K562 (cell line): ENCODE measurements at regions not wholly inside any gene's neighbourhood (a gene's known extent, or its start where the extent isn't known, plus 50 kb on each side); places are given as distances from the start of the nearest gene placed in this dataset.

Experiments used
- ATAC-seq: fragments of 200-7000 bp; cut with Tn5 transposase; 3 replicates; pipeline ENCODE4 v1.9.1; 2020; ENCODE audit warnings: moderate library complexity
- BruUV-seq: library from RNA; stranded (reverse); fragments of 400-500 nt; replicated peaks from 2 replicates; lab custom pipeline; 2021; lab: Mats Ljungman, UMichigan
- CTCF ChIA-PET: fragments of 300-600 bp; formaldehyde crosslinking; extraction: SDS; loops from one replicate; lab custom pipeline; 2021; ENCODE audit warnings: low intra/inter-chr PET ratio; lab: Yijun Ruan, JAX
- POLR2A ChIA-PET: fragments of 300-600, 350-650 bp; sonication (Branson Sonifier 250); formaldehyde crosslinking; extraction: SDS; loops from one replicate; lab custom pipeline; 2021; ENCODE audit warnings: antibody characterized with exemption, inconsistent platforms; lab: Yijun Ruan, JAX
- DNase-seq, 4 experiments: peaks; one replicate each; pipeline versions ENCODE4 v3.0.0 to v3.0.0-alpha.2; 2011 to 2018; ENCODE audit warnings: low spot score in 3 of 4, mixed read lengths in 3 of 4; ENCODE audit errors: extremely low read depth in 1 of 4
- FAIRE-seq: peaks from 2 replicates; lab custom pipeline; 2011; peaks lifted over from hg19 to GRCh38; lab: Jason Lieb, UNC
- H2AFZ ChIP-seq: 2 replicates; pipeline ENCODE4 v1.6.0; 2011; ENCODE audit warnings: low read depth, low read length, control low read depth, inconsistent platforms
- H3K27ac ChIP-seq: fragments of 200-600 bp; 3 replicates; pipeline ENCODE4 v1.8.0; 2011; ENCODE audit warnings: low read depth, mild to moderate bottlenecking, control low read depth, inconsistent platforms, low read length, moderate library complexity, mixed read lengths; ENCODE audit errors: extremely low read depth
- H3K27me3 ChIP-seq, 2 experiments: fragments of 300-600 bp in 1 of 2; 2 replicates in 1 of 2; 3 replicates in 1 of 2; pipeline versions ENCODE4 v1.6.0 to v1.8.0; 2011; ENCODE audit warnings: inconsistent platforms in 2 of 2, low read length in 2 of 2, mild to moderate bottlenecking in 1 of 2, mixed read lengths in 1 of 2, moderate library complexity in 1 of 2; ENCODE audit not compliant: control insufficient read depth in 2 of 2, insufficient read depth in 2 of 2
- H3K36me3 ChIP-seq: fragments of 300-600 bp; 3 replicates; pipeline ENCODE4 v1.8.0; 2011; ENCODE audit warnings: mild to moderate bottlenecking, low read length, inconsistent platforms; ENCODE audit not compliant: control insufficient read depth, insufficient read depth
- H3K4me1 ChIP-seq, 2 experiments: fragments of 200-600 bp in 1 of 2; replicated peaks in 1 of 2; 2 replicates in 1 of 2; 3 replicates in 1 of 2; pipeline versions ENCODE4 v1.5.1 to v1.8.0; 2011; ENCODE audit warnings: inconsistent platforms in 2 of 2, low read length in 2 of 2, mild to moderate bottlenecking in 1 of 2, mixed read lengths in 1 of 2, moderate library complexity in 1 of 2; ENCODE audit not compliant: control insufficient read depth in 2 of 2, insufficient read depth in 2 of 2
- H3K4me2 ChIP-seq: 2 replicates; pipeline ENCODE4 v1.6.1; 2011; ENCODE audit warnings: low read length, control low read depth, inconsistent platforms, mixed read lengths; ENCODE audit not compliant: insufficient read depth
- H3K4me3 ChIP-seq: fragments of 200-600 bp; sonication (generic), shearing (Covaris generic); 2 replicates; pipeline ENCODE4 v1.5.1; 2016; ENCODE audit warnings: control low read depth, inconsistent platforms
- H3K79me2 ChIP-seq: fragments of 200-600 bp; 3 replicates; pipeline ENCODE4 v1.8.0; 2011; ENCODE audit warnings: low read length, inconsistent platforms; ENCODE audit not compliant: control insufficient read depth, insufficient read depth
- H3K9ac ChIP-seq, 2 experiments: 2 replicates each; pipeline versions ENCODE4 v1.6.0 to v1.6.1; 2011; ENCODE audit warnings: low read depth in 2 of 2, low read length in 2 of 2, control low read depth in 1 of 2, inconsistent platforms in 1 of 2, mild to moderate bottlenecking in 1 of 2, mixed read lengths in 1 of 2; ENCODE audit not compliant: insufficient read depth in 1 of 2
- H3K9me1 ChIP-seq: one replicate; pipeline ENCODE4 v1.6.0; 2011; ENCODE audit warnings: inconsistent platforms, mild to moderate bottlenecking, low read length, moderate library complexity; ENCODE audit not compliant: control insufficient read depth, insufficient read depth
- H3K9me3 ChIP-seq: replicated peaks from 2 replicates; pipeline ENCODE4 v1.5.1; 2011; ENCODE audit warnings: low read depth, low read length, inconsistent platforms; ENCODE audit not compliant: control insufficient read depth, insufficient read depth
- H4K20me1 ChIP-seq: replicated peaks from 2 replicates; pipeline ENCODE4 v1.6.1; 2011; ENCODE audit warnings: low read length, inconsistent platforms, mixed read lengths; ENCODE audit not compliant: control insufficient read depth, insufficient read depth
- IFI16 ChIP-seq: fragments of 250-450 bp; sonication (Bioruptor Pico); IDR thresholded peaks from 2 replicates; pipeline ENCODE4 v2.1.2; 2022; ENCODE audit warnings: mild to moderate bottlenecking, inconsistent platforms
- KLF1 ChIP-seq: fragments of 450-650 bp; IDR thresholded peaks from 2 replicates; pipeline ENCODE4 v1.6.1; 2016; ENCODE audit warnings: missing genetic modification characterization, missing compliant biosample characterization
- MCM2 ChIP-seq: fragments of 450-650 bp; IDR thresholded peaks from 2 replicates; pipeline ENCODE4 v1.6.1; 2017; ENCODE audit warnings: low read depth, mild to moderate bottlenecking
- MTA3 ChIP-seq: fragments of 450-650 bp; formaldehyde crosslinking; IDR thresholded peaks from 2 replicates; pipeline ENCODE4 v1.6.1; 2017; ENCODE audit warnings: mild to moderate bottlenecking, borderline replicate concordance
- NRF1 ChIP-seq, 2 experiments: fragments of 450-650 bp; IDR thresholded peaks in 1 of 2; conservative IDR thresholded peaks in 1 of 2; 2 replicates each; pipeline ENCODE4 v1.6.1; 2014; ENCODE audit warnings: mild to moderate bottlenecking in 2 of 2
- POLR2AphosphoS2 ChIP-seq: IDR thresholded peaks from 2 replicates; pipeline ENCODE4 v1.6.1; 2012; ENCODE audit warnings: low read length, improper control_type of control experiment
- POLR2B ChIP-seq: fragments of 450-650 bp; IDR thresholded peaks from 2 replicates; pipeline ENCODE4 v1.6.1; 2018; ENCODE audit warnings: low read depth; ENCODE audit not compliant: partially characterized antibody
- PTBP1 ChIP-seq: fragments of 200-400 bp; formaldehyde crosslinking; IDR thresholded peaks from 2 replicates; pipeline ENCODE4 v1.6.1; 2017; ENCODE audit warnings: low read depth, low read length
- SLC30A9 ChIP-seq: fragments of 250-450 bp; sonication (Bioruptor Pico); IDR thresholded peaks from 2 replicates; pipeline ENCODE4 v1.8.0; 2022; ENCODE audit warnings: mild to moderate bottlenecking, moderate library complexity
- ZKSCAN8 ChIP-seq: fragments of 200-800 bp; sonication (Bioruptor generic); IDR thresholded peaks from 2 replicates; pipeline ENCODE4 v1.6.1; 2016; ENCODE audit warnings: missing genetic modification characterization, missing compliant biosample characterization
- ZNF263 ChIP-seq: sonication (generic); formaldehyde crosslinking; IDR thresholded peaks from 2 replicates; pipeline ENCODE4 v1.8.0; 2022; ENCODE audit warnings: mild to moderate bottlenecking, missing genetic modification reagents, borderline replicate concordance
- ZSCAN29 ChIP-seq: fragments of 450-650 bp; IDR thresholded peaks from 2 replicates; pipeline ENCODE4 v1.6.1; 2017
- WGBS: fragments of 100-300 bp; shearing (Covaris generic); methylation state at CpG from one replicate; pipeline ENCODE4 v1.1.6; 2016; ENCODE audit warnings: low coverage, mixed read lengths; ENCODE audit not compliant: insufficient coverage; ENCODE audit errors: missing lambda C conversion rate; 5-methylcytosine and 5-hydroxymethylcytosine counted together
- in situ Hi-C: fragments of 300-500 bp; cut with MboI; formaldehyde crosslinking; loops from 4 replicates; pipeline ENCODE4 v1.15.0; 2018; ENCODE audit warnings: inconsistent platforms, mixed read lengths
- intact Hi-C: fragments of 100-400 bp; cut with micrococcal nuclease; formaldehyde crosslinking; loops from 2 replicates; pipeline ENCODE4 v1.14.2; 2022
- TF ChIP-seq, protein P1 (sequence below): sonication (generic); formaldehyde crosslinking; IDR thresholded peaks from 2 replicates; pipeline ENCODE4 v1.8.0; 2022; ENCODE audit warnings: mild to moderate bottlenecking, missing genetic modification reagents
- TF ChIP-seq, protein P2 (sequence below): fragments of 450-650 bp; IDR thresholded peaks from 2 replicates; pipeline ENCODE4 v1.6.1; 2016; ENCODE audit warnings: antibody characterized with exemption
- TF ChIP-seq, protein P3 (sequence below): IDR thresholded peaks from 2 replicates; pipeline ENCODE4 v1.6.1; 2012; ENCODE audit warnings: low read depth, low read length, improper control_type of control experiment, borderline replicate concordance

DNA sequence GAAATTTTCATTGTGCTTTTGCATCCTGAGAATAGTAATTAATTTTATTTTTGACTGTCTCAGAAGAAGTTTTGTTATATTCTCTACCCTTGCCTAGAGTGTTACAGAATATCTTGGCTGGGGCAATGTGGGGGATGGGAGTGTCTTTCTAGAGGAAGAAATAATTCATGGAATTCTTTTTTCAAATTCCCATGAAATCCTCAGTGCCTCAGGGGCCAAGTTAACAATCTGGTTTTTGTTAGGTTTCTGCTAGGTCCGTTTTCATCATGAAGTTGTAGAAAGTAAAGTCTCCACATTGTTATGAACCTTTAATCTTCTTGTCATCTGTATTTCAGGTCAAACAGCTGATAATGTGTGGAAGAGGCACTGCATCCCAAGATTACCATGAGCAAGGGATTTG is 145.6 kb upstream of the GYPC start:
- ATAC-seq, result no peak
- H3K9me3 ChIP-seq, result no peaks in the 10 kb centered on the region
- H3K9me1 ChIP-seq, result no peaks in the 10 kb centered on the region
- BruUV-seq, result no TSS peak
- no peaks in the 10 kb centered on the region for H4K20me1 ChIP-seq
- H2AFZ ChIP-seq, result no peak overlapping the region
- no peak overlapping the region for H3K9ac ChIP-seq
- no peak overlapping the region for H3K27ac ChIP-seq
- peaks cover 0 to 3% of the 10 kb centered on the region in 2 experiments; a peak in 1 of 5 replicates for H3K27me3 ChIP-seq
- H3K4me2 ChIP-seq, result no peak overlapping the region
- WGBS, result 0% methylated on average over 1 of the region's 1 CpG
- TF ChIP-seq MCM2, result no peak
- TF ChIP-seq, protein P1, sequence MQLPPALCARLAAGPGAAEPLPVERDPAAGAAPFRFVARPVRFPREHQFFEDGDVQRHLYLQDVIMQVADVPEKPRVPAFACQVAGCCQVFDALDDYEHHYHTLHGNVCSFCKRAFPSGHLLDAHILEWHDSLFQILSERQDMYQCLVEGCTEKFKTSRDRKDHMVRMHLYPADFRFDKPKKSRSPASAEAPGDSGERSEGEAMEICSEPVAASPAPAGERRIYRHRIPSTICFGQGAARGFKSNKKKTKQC (CRISPR knock-in tag), result no peak
- TF ChIP-seq ZNF263 (CRISPR knock-in tag), result no peak
- no peak for TF ChIP-seq ZSCAN29
- no peak for TF ChIP-seq ZKSCAN8
- no peak for TF ChIP-seq PTBP1
- TF ChIP-seq, protein P2, sequence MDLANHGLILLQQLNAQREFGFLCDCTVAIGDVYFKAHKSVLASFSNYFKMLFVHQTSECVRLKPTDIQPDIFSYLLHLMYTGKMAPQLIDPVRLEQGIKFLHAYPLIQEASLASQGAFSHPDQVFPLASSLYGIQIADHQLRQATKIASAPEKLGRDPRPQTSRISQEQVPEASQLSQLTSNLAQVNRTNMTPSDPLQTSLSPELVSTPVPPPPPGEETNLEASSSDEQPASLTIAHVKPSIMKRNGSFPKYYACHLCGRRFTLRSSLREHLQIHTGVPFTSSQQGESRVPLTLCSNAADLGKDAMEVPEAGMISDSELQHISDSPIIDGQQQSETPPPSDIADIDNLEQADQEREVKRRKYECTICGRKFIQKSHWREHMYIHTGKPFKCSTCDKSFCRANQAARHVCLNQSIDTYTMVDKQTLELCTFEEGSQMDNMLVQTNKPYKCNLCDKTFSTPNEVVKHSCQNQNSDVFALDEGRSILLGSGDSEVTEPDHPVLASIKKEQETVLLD, result no peak
- no peak for TF ChIP-seq SLC30A9 (CRISPR knock-in tag)
- no peak for TF ChIP-seq MTA3
- no peak for TF ChIP-seq KLF1 (tag)
- TF ChIP-seq, protein P3, sequence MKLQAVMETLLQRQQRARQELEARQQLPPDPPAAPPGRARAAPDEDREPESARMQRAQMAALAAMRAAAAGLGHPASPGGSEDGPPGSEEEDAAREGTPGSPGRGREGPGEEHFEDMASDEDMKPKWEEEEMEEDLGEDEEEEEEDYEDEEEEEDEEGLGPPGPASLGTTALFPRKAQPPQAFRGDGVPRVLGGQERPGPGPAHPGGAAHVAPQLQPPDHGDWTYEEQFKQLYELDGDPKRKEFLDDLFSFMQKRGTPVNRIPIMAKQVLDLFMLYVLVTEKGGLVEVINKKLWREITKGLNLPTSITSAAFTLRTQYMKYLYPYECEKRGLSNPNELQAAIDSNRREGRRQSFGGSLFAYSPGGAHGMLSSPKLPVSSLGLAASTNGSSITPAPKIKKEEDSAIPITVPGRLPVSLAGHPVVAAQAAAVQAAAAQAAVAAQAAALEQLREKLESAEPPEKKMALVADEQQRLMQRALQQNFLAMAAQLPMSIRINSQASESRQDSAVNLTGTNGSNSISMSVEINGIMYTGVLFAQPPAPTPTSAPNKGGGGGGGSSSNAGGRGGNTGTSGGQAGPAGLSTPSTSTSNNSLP, result no peak
- no peak for TF ChIP-seq IFI16 (CRISPR knock-in tag)
- TF ChIP-seq NRF1 (conservative IDR thresholded peaks at IDR 0.05 in 1 of 2, IDR thresholded peaks at IDR 0.05 in 1 of 2), result no peak
- TF ChIP-seq POLR2B, result no peak
- TF ChIP-seq POLR2AphosphoS2, result no peak
- DNase-seq, result no peak
- ChIA-PET POLR2A (interaction anchor here (0.6 kb wide), 1 partner anchor 12 kb away, joined by 3 read pairs; no protein-coding TSS in a partner anchor), CTCF (no interaction called here)
- no peak overlapping the region for H3K4me3 ChIP-seq
- FAIRE-seq, result no peak
- intact Hi-C loops (no loop called here), in situ Hi-C loops (no loop called here)
- no peaks in the 10 kb centered on the region for H3K79me2 ChIP-seq
- no peaks in the 10 kb centered on the region for H3K36me3 ChIP-seq
- H3K4me1 ChIP-seq, result no peaks in the 10 kb centered on the region; a peak in 1 of 5 replicates
